ENCODE measurements at regions not wholly inside any gene's neighbourhood (a gene's known extent, or its start where the extent isn't known, plus 50 kb on each side); places are given as distances from the start of the nearest gene placed in this dataset.

DNA sequence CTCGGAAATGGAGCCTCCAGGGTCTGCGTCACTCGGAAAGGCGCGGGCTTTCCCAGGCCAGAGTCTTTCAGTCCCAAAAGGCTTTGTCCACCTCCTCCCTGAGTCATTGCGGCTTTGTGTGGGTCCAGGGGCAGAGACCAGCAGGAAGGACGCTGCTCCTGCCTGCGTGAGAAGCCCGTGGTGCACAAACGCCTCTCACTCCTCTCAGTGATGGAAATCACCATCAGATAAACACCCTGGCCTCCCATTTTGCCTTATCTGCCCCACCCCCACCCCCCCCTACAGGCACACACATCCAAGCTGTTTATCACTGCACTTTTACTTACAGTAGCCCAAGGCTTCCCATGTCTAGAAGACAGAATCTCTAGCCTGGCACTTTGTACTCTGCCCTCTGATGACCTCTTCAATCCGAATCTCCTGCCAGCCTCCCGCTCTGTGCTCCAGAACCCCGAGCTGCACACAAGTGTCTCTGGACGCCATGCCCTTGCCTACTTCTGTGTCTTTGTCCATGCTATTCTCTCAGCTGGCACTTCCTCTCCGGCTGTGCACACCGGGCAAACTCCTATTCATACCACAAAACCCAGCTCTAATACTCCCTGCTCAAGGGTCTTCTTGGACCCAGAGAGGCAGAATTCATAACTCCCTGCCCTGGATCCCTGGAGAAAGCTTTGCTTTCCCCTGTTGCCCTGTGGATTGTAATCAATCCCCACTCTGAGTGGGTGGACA is 954.6 kb downstream of the TBC1D22A start:
- Histone ChIP-seq H3K27ac (ENCODE audit: low read depth, low read length) (no peak overlapping the region), H3K9me3 (ENCODE audit: control insufficient read depth in 1 of 2, insufficient read depth in 1 of 2, low read depth in 1 of 2, low read length in 2 of 2) (no peaks in the 10 kb centered on the region; a peak in 1 of 4 replicates), H3K4me1 (ENCODE audit: control insufficient read depth in 1 of 2, insufficient read depth in 2 of 2, low read length in 2 of 2) (no peaks in the 10 kb centered on the region), H4K20me1 (ENCODE audit: insufficient read depth) (no peaks in the 10 kb centered on the region), H3K9ac (ENCODE audit: low read length) (no peak overlapping the region), H3K79me2 (ENCODE audit: insufficient read depth, low read length) (no peaks in the 10 kb centered on the region), H3K27me3 (ENCODE audit: insufficient read depth, low read length) (no peaks in the 10 kb centered on the region), H3K36me3 (ENCODE audit: control insufficient read depth in 1 of 2, insufficient read depth in 2 of 2, low read length in 2 of 2) (no peaks in the 10 kb centered on the region; a peak in 1 of 4 replicates), H2AFZ (ENCODE audit: low read depth, low read length, poor library complexity, severe bottlenecking) (no peak overlapping the region), H3K9me2 (ENCODE audit: insufficient read depth) (no peaks in the 10 kb centered on the region), H3K4me2 (ENCODE audit: low read length) (no peak overlapping the region), H3K4me3 (replicated peaks in 1 of 2; ENCODE audit: low read depth in 1 of 2, low read length in 2 of 2) (no peak overlapping the region)
- CTCF ChIA-PET: no interaction called here
- intact Hi-C loops (cut with micrococcal nuclease): no loop called here
- DNase-seq (ENCODE audit: low read depth, low spot score) (no peak), ATAC-seq (no peak)
- TF ChIP-seq TCF7L2 (IDR thresholded peaks at IDR 0.05; ENCODE audit: borderline replicate concordance, extremely low read depth, insufficient read depth, insufficient read length) (no peak), EGR1 (IDR thresholded peaks at IDR 0.05; ENCODE audit: low read depth) (no peak), EZH2 (IDR thresholded peaks at IDR 0.05) (no peak), SRF (IDR thresholded peaks at IDR 0.05; ENCODE audit: low read depth) (no peak), ZFX (IDR thresholded peaks at IDR 0.05) (no peak), JUND (IDR thresholded peaks at IDR 0.05) (no peak)
- TF ChIP-seq, protein P1, sequence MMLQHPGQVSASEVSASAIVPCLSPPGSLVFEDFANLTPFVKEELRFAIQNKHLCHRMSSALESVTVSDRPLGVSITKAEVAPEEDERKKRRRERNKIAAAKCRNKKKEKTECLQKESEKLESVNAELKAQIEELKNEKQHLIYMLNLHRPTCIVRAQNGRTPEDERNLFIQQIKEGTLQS (IDR thresholded peaks at IDR 0.05): no peak
- TF ChIP-seq, protein P2, sequence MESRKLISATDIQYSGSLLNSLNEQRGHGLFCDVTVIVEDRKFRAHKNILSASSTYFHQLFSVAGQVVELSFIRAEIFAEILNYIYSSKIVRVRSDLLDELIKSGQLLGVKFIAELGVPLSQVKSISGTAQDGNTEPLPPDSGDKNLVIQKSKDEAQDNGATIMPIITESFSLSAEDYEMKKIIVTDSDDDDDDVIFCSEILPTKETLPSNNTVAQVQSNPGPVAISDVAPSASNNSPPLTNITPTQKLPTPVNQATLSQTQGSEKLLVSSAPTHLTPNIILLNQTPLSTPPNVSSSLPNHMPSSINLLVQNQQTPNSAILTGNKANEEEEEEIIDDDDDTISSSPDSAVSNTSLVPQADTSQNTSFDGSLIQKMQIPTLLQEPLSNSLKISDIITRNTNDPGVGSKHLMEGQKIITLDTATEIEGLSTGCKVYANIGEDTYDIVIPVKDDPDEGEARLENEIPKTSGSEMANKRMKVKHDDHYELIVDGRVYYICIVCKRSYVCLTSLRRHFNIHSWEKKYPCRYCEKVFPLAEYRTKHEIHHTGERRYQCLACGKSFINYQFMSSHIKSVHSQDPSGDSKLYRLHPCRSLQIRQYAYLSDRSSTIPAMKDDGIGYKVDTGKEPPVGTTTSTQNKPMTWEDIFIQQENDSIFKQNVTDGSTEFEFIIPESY (IDR thresholded peaks at IDR 0.05; ENCODE audit: extremely low read depth, insufficient replicate concordance, low read length): no peak
- TF ChIP-seq, protein P3, sequence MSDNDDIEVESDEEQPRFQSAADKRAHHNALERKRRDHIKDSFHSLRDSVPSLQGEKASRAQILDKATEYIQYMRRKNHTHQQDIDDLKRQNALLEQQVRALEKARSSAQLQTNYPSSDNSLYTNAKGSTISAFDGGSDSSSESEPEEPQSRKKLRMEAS (IDR thresholded peaks at IDR 0.05): no peak
- BruUV-seq (replicated peaks): no TSS peak
- RAD21 ChIA-PET (ENCODE audit: low non-redundant PET in 1 of 2, low total read pairs in 2 of 2, uncharacterized antibody in 2 of 2, unreplicated experiment in 2 of 2): no interaction called here
- POLR2A ChIA-PET: no interaction called here
